Ovary (tissue), 3 donors: ENCODE measurements at regions not wholly inside any gene's neighbourhood (a gene's known extent, or its start where the extent isn't known, plus 50 kb on each side); places are given as distances from the start of the nearest gene placed in this dataset.

ENCODE experiments used
- EP300 ChIP-seq: sonication (generic); formaldehyde crosslinking; IDR thresholded peaks from one replicate; pipeline ENCODE4 v1.6.1; 2017; ENCODE audit warnings: antibody characterized with exemption
- TF ChIP-seq, protein P1 (sequence below), 3 donors: fragments of 450-650 bp in 2 of 3; fragments of 200-600 bp in 1 of 3; IDR thresholded peaks; one replicate each; pipeline versions ENCODE4 v1.5.1 to v1.8.0; 2016 to 2022; ENCODE audit warnings: antibody characterized with exemption in 3 of 3, mild to moderate bottlenecking in 1 of 3
- donor health status: DM: no; HTN: no; CAD: no.

DNA sequence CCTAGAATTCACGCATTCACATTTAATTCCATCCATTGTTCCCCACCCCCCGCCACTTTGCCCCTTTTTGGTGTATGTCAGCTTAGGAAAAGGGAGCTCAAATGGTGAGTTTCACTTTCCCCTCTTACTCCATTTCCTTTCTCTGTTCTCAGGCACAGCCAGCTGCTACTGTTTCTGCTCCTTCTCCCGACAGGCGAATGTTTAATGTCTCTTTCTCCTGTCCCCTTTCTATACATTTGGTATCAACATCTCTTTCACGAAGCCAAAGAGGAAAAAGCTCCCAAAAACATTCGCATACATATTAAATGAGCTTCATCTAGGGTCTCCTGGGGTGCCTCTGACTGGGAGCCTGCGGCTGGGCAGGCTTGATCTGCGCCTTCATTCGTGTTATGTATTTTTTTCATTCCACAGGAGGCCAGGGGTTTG lies 124.2 kb upstream of the SATB2 start:
- no peak for TF ChIP-seq EP300
- TF ChIP-seq, protein P1, sequence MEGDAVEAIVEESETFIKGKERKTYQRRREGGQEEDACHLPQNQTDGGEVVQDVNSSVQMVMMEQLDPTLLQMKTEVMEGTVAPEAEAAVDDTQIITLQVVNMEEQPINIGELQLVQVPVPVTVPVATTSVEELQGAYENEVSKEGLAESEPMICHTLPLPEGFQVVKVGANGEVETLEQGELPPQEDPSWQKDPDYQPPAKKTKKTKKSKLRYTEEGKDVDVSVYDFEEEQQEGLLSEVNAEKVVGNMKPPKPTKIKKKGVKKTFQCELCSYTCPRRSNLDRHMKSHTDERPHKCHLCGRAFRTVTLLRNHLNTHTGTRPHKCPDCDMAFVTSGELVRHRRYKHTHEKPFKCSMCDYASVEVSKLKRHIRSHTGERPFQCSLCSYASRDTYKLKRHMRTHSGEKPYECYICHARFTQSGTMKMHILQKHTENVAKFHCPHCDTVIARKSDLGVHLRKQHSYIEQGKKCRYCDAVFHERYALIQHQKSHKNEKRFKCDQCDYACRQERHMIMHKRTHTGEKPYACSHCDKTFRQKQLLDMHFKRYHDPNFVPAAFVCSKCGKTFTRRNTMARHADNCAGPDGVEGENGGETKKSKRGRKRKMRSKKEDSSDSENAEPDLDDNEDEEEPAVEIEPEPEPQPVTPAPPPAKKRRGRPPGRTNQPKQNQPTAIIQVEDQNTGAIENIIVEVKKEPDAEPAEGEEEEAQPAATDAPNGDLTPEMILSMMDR (IDR thresholded peaks at IDR 0.05): no peak
